ENCODE measurements at regions not wholly inside any gene's neighbourhood (a gene's known extent, or its start where the extent isn't known, plus 50 kb on each side); places are given as distances from the start of the nearest gene placed in this dataset.

DNA sequence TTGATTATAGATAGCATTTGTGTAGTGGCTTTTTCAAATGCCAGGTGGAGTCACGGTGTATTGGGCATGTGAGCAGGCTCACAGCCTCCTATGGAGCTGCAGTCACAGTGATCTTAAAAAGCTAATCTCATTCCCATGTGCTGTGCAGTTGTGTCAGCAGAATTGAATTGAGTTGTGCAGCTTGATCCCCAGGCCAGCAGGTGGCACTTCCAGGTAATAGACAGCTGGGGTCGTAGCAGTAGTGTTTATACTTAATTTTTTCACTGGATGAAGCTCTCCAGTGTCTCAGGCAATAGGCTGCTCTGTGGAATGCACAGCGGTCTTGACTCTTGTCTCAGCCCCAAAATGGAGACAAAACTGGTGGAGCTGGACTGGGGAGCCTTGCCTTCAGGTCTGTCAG is 1028.1 kb downstream of the SH3BGRL start:
- H3K9ac ChIP-seq (ENCODE audit: low read length), result no peak overlapping the region
- no peak overlapping the region for H2AFZ ChIP-seq (ENCODE audit: low read depth, low read length)
- no peaks in the 10 kb centered on the region for H3K4me1 ChIP-seq (ENCODE audit: low read length)
- no peak overlapping the region for H3K4me2 ChIP-seq (ENCODE audit: low read length)
- no peak overlapping the region for H3K27ac ChIP-seq (ENCODE audit: low read length)
- H3K9me3 ChIP-seq (ENCODE audit: insufficient read depth, low read length), result no peaks in the 10 kb centered on the region
- H3K4me3 ChIP-seq (ENCODE audit: low read length), result no peak overlapping the region
- TF ChIP-seq, protein P1, sequence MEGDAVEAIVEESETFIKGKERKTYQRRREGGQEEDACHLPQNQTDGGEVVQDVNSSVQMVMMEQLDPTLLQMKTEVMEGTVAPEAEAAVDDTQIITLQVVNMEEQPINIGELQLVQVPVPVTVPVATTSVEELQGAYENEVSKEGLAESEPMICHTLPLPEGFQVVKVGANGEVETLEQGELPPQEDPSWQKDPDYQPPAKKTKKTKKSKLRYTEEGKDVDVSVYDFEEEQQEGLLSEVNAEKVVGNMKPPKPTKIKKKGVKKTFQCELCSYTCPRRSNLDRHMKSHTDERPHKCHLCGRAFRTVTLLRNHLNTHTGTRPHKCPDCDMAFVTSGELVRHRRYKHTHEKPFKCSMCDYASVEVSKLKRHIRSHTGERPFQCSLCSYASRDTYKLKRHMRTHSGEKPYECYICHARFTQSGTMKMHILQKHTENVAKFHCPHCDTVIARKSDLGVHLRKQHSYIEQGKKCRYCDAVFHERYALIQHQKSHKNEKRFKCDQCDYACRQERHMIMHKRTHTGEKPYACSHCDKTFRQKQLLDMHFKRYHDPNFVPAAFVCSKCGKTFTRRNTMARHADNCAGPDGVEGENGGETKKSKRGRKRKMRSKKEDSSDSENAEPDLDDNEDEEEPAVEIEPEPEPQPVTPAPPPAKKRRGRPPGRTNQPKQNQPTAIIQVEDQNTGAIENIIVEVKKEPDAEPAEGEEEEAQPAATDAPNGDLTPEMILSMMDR (IDR thresholded peaks at IDR 0.05; ENCODE audit: low read depth, low read length), result peak; percentile 43
- no peak for TF ChIP-seq EZH2phosphoT487 (IDR thresholded peaks at IDR 0.05; ENCODE audit: low read depth)
- no peaks in the 10 kb centered on the region for H3K27me3 ChIP-seq (ENCODE audit: low read depth, low read length)
- no peaks in the 10 kb centered on the region for H3K79me2 ChIP-seq (ENCODE audit: low read length)
- H4K20me1 ChIP-seq (ENCODE audit: insufficient read depth, low read length), result no peaks in the 10 kb centered on the region
- no peaks in the 10 kb centered on the region for H3K36me3 ChIP-seq (replicated peaks; ENCODE audit: low read depth, low read length)

GRCh38 chrX:82232679-82233078 is 1030.8 kb downstream of the SH3BGRL start:
- H3K79me2 ChIP-seq (ENCODE audit: low read length), result no peaks in the 10 kb centered on the region
- no peaks in the 10 kb centered on the region for H4K20me1 ChIP-seq (ENCODE audit: insufficient read depth, low read length)
- H3K9ac ChIP-seq (ENCODE audit: low read length), result no peak overlapping the region
- H3K4me1 ChIP-seq (ENCODE audit: low read length), result no peaks in the 10 kb centered on the region
- no peak overlapping the region for H2AFZ ChIP-seq (ENCODE audit: low read depth, low read length)
- H3K4me2 ChIP-seq (ENCODE audit: low read length), result no peak overlapping the region
- H3K4me3 ChIP-seq (ENCODE audit: low read length), result no peak overlapping the region
- H3K36me3 ChIP-seq (replicated peaks; ENCODE audit: low read depth, low read length), result no peaks in the 10 kb centered on the region
- H3K27ac ChIP-seq (ENCODE audit: low read length), result no peak overlapping the region
- TF ChIP-seq, protein P1 (IDR thresholded peaks at IDR 0.05; ENCODE audit: low read depth, low read length), result no peak
- no peak for TF ChIP-seq EZH2phosphoT487 (IDR thresholded peaks at IDR 0.05; ENCODE audit: low read depth)
- H3K9me3 ChIP-seq (ENCODE audit: insufficient read depth, low read length), result no peaks in the 10 kb centered on the region
- H3K27me3 ChIP-seq (ENCODE audit: low read depth, low read length), result no peaks in the 10 kb centered on the region

DNA sequence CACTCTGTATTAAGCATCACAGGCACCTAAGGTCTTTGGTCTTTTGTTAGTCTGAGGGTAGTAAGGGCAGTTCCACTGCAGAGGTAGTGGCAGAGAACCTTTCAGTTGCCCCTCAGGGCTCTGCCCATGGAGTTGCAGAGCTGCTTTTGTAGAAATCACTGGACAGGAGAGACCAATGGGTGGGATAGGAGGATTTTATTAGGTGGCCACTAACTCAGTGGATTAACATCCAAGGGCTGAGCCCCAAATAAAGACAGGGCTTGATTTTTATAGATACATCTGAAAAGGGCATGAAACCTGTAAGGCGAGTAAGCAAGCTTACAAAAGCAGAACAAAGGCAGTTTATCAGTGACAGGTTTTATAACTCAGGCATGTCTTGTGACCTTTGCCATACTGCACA is 1035.4 kb downstream of the SH3BGRL start:
- Histone ChIP-seq H4K20me1 (ENCODE audit: insufficient read depth, low read length) (no peaks in the 10 kb centered on the region), H3K27ac (ENCODE audit: low read length) (no peak overlapping the region), H3K36me3 (replicated peaks; ENCODE audit: low read depth, low read length) (no peaks in the 10 kb centered on the region), H3K4me1 (ENCODE audit: low read length) (no peaks in the 10 kb centered on the region), H3K9me3 (ENCODE audit: insufficient read depth, low read length) (no peaks in the 10 kb centered on the region), H3K4me3 (ENCODE audit: low read length) (no peak overlapping the region), H3K4me2 (ENCODE audit: low read length) (no peak overlapping the region), H3K27me3 (ENCODE audit: low read depth, low read length) (no peaks in the 10 kb centered on the region), H2AFZ (ENCODE audit: low read depth, low read length) (no peak overlapping the region), H3K79me2 (ENCODE audit: low read length) (no peaks in the 10 kb centered on the region), H3K9ac (ENCODE audit: low read length) (no peak overlapping the region)
- TF ChIP-seq, protein P1 (IDR thresholded peaks at IDR 0.05; ENCODE audit: low read depth, low read length), result no peak
- TF ChIP-seq EZH2phosphoT487 (IDR thresholded peaks at IDR 0.05; ENCODE audit: low read depth), result no peak

Data from OCI-LY3 (cell line).